ENCODE measurements at regions not wholly inside any gene's neighbourhood (a gene's known extent, or its start where the extent isn't known, plus 50 kb on each side); places are given as distances from the start of the nearest gene placed in this dataset.

DNA sequence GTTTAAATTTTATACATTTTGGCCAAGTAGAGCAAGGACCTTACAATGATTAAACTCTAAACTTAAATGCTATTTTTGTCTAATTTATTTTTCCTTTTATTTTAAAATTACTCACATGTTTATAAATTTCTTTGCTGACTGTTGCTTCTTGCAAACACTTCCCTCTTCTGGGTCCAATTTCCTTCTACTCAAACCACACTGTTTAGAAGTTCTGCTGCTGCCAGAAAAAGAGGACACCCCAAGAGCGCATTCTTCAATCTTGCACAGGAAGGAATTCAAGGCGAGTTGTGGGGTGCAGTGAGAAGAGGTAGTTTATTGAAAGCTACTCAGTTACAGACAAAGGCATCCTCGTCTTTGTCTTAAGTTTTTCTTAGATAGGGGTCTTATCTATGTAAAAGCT is 88.5 kb upstream of the NEK7 start:
- Histone ChIP-seq H3K4me1 (no peaks in the 10 kb centered on the region), H3K9me3 (no peaks in the 10 kb centered on the region), H3K27me3 (ENCODE audit: insufficient read depth in 3 of 3, low read length in 2 of 3) (no peaks in the 10 kb centered on the region), H3K27ac (no peak overlapping the region), H3K4me3 (no peak overlapping the region), H3K36me3 (ENCODE audit: insufficient read depth in 1 of 2, low read depth in 1 of 2) (no peaks in the 10 kb centered on the region)
- intact Hi-C loops (cut with DNase I) = no loop called here
- ATAC-seq = no peak
- 75 to 76% (median 75%) methylated on average over 3 of the region's 3 CpGs for WGBS, 3 donors
- TF ChIP-seq, protein P1, sequence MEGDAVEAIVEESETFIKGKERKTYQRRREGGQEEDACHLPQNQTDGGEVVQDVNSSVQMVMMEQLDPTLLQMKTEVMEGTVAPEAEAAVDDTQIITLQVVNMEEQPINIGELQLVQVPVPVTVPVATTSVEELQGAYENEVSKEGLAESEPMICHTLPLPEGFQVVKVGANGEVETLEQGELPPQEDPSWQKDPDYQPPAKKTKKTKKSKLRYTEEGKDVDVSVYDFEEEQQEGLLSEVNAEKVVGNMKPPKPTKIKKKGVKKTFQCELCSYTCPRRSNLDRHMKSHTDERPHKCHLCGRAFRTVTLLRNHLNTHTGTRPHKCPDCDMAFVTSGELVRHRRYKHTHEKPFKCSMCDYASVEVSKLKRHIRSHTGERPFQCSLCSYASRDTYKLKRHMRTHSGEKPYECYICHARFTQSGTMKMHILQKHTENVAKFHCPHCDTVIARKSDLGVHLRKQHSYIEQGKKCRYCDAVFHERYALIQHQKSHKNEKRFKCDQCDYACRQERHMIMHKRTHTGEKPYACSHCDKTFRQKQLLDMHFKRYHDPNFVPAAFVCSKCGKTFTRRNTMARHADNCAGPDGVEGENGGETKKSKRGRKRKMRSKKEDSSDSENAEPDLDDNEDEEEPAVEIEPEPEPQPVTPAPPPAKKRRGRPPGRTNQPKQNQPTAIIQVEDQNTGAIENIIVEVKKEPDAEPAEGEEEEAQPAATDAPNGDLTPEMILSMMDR (IDR thresholded peaks at IDR 0.05) = no peak
- no peak for DNase-seq

DNA sequence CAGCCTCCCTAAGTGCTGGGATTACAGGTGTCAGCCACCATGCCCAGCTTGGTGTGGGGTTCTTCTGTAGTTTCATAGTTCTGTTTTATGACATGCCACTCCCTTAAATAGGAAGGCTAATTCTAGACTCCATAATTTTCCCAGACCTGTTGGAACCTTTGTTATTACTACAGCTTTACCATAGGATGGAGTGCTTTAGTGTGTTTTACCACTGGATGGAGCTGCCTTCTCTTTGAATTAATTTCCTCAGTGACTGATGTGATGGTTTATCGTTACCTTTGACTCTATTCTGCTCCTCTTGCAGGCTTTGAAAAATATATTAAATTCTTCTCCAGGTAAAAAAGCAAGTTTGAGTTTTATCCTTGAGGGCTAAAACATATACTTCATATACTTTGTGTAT is 84.6 kb upstream of the NEK7 start:
- Histone ChIP-seq H3K9me3 (no peaks in the 10 kb centered on the region), H3K36me3 (ENCODE audit: insufficient read depth in 1 of 2, low read depth in 1 of 2) (no peaks in the 10 kb centered on the region), H3K4me3 (no peak overlapping the region), H3K27me3 (ENCODE audit: insufficient read depth in 3 of 3, low read length in 2 of 3) (no peaks in the 10 kb centered on the region), H3K4me1 (no peaks in the 10 kb centered on the region), H3K27ac (no peak overlapping the region)
- TF ChIP-seq, protein P1 (IDR thresholded peaks at IDR 0.05) = no peak
- WGBS, 3 donors = 72 to 82% (median 80%) methylated on average over 1 of the region's 1 CpG
- ATAC-seq (no peak), DNase-seq (no peak)
- intact Hi-C loops (cut with DNase I) = no loop called here

DNA sequence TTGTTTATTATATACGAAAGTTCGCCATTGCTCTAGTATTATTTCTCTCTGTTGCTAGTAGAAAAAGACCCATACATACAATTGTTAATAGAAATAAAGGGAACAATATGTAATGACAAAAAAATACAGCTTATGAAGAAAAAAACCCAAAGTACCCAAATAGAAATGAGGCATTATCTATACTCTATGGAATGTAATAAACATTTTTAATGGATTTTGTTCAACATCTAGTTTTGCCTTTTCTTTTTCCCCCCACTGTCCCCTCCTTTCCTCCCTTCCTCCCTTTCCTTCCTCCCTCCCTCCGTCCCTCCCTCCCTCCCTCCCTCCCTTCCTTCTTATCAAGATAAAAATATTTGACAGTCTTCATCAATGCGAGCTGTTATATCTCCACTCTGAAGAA is 81.5 kb upstream of the NEK7 start:
- ATAC-seq = no peak
- H3K36me3 ChIP-seq (ENCODE audit: insufficient read depth in 1 of 2, low read depth in 1 of 2) = no peaks in the 10 kb centered on the region
- no peaks in the 10 kb centered on the region for H3K9me3 ChIP-seq
- H3K27me3 ChIP-seq (ENCODE audit: insufficient read depth in 3 of 3, low read length in 2 of 3) = no peaks in the 10 kb centered on the region
- intact Hi-C loops (cut with DNase I) = no loop called here
- WGBS, 3 donors = 83 to 97% (median 87%) methylated on average over 4 of the region's 4 CpGs
- H3K27ac ChIP-seq = no peak overlapping the region
- TF ChIP-seq, protein P1 (IDR thresholded peaks at IDR 0.05) = no peak
- DNase-seq = no peak
- H3K4me1 ChIP-seq = no peaks in the 10 kb centered on the region
- H3K4me3 ChIP-seq = no peak overlapping the region

DNA sequence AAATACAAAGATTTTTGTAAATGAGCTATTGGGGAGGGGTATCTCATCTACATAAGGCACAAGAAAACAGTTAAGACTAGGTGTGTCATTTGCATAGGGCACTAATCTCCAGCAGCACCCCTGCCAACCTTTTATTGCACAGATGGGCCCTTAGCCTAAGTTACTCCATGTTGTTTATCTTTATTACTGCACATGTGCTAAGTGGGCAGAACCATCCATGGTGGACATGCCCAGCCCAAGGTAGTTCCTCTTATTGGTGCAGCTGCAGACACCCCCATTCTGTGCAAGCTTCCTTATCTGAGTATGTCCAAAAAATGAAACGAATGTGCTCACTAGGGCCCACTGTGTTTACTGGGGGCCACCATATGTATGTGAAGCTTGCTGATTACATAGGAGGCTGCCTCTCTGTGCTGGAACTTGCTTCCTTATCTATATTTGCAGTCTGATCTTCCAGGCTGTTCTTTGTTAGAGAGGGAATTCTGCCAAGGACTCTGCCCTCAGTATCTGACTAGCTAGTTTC is 77.3 kb upstream of the NEK7 start:
- Histone ChIP-seq H3K9me3 (no peaks in the 10 kb centered on the region), H3K4me1 (no peaks in the 10 kb centered on the region), H3K36me3 (ENCODE audit: insufficient read depth in 1 of 2, low read depth in 1 of 2) (no peaks in the 10 kb centered on the region), H3K27me3 (ENCODE audit: insufficient read depth in 3 of 3, low read length in 2 of 3) (peaks cover 0 to 5% (median 0%) of the 10 kb centered on the region in 3 donors), H3K27ac (no peak overlapping the region), H3K4me3 (no peak overlapping the region)
- ATAC-seq (no peak), DNase-seq (no peak)
- intact Hi-C loops (cut with DNase I) = loop anchor here in 1 of 2 donors (2.0 kb wide), 1 partner anchor 59 kb away; no protein-coding TSS in a partner anchor
- 69 to 74% (median 73%) methylated on average over 1 of the region's 1 CpG for WGBS, 3 donors
- TF ChIP-seq, protein P1 (IDR thresholded peaks at IDR 0.05) = no peak

DNA sequence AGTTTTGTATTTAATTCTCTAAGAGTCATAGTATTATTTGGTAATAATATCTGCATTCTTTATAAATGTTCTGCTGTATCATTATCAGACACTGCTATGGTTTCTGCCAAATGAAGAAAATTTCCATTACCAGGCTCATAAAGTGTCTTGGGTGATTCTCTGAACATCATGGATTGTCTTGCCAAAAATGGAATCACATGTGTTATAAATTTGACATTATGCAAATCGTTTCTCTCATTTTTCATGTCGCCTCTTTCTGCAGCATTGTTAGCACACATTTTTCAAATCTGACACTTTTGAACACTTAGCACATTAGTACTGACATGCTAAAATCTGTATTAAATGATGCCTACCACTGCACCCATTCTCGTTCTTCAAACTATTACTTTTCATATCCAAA is 74.2 kb upstream of the NEK7 start:
- Histone ChIP-seq H3K4me1 (no peaks in the 10 kb centered on the region), H3K36me3 (ENCODE audit: insufficient read depth in 1 of 2, low read depth in 1 of 2) (no peaks in the 10 kb centered on the region), H3K27ac (no peak overlapping the region), H3K4me3 (no peak overlapping the region), H3K27me3 (ENCODE audit: insufficient read depth in 3 of 3, low read length in 2 of 3) (peaks cover 0 to 5% (median 0%) of the 10 kb centered on the region in 3 donors), H3K9me3 (no peaks in the 10 kb centered on the region)
- ATAC-seq = no peak
- TF ChIP-seq, protein P1 (IDR thresholded peaks at IDR 0.05) = no peak
- DNase-seq = no peak
- intact Hi-C loops (cut with DNase I) = loop anchor here (10.0 kb wide), 2 partner anchors 72 to 272 kb away; partner anchors contain the start of gene NEK7 (in 1 of the 2)
- 59% methylated on average over 3 of the region's 3 CpGs for WGBS, 3 donors
